GM18907 (cell line): ENCODE measurements at regions not wholly inside any gene's neighbourhood (a gene's known extent, or its start where the extent isn't known, plus 50 kb on each side); places are given as distances from the start of the nearest gene placed in this dataset.

Source experiments
- ATAC-seq: cut with Tn5 transposase; IDR thresholded peaks from one replicate; pipeline ENCODE4 v1.9.1; 2021; ENCODE audit warnings: mild to moderate bottlenecking, moderate library complexity; ENCODE audit not compliant: unreplicated experiment

DNA sequence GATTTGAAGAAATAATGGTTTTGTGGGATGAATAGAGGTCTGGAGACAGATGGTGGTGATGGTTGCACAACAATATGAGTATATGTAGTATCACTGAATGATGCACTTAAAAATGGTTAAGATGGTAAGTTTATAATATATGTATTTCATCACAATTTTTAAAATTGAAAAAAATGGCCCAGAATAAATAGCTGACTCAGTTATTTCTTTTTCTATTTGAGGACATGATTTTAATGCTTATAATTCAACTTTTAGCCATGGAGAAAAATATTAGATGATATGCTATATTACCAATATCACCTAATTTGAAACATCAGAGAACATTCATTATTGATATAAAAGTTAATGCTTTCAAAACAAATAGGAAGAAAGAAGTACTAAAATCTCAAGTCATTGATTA is 339.8 kb upstream of the LINC00305 start:
- no peak for ATAC-seq

- ATAC-seq, result no peak
Measured at GRCh38 chr18:64474773-64475172, 325.9 kb upstream of the LINC00305 start.

GRCh38 chr18:64474255-64474654 is 325.4 kb upstream of the LINC00305 start:
- no peak for ATAC-seq

DNA sequence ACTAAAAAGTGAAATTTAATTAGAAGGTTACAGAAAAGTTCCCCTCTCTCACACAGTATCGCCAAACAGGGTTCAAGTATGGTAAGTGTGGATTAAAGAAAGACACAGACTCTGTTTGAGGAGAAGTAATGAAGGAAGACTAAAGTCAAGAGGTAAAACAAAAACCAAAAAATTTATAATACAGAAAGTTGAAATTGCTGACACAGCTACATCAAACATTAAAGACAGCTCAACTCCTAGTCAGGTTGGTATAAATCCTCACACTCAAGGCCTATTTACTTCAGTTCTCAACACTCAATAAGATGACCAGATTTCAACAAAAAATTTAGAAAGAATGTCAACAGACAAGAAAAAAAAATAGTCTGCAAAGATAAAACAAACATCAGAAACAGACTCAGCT is 300.5 kb upstream of the LINC00305 start:
- no peak for ATAC-seq

DNA sequence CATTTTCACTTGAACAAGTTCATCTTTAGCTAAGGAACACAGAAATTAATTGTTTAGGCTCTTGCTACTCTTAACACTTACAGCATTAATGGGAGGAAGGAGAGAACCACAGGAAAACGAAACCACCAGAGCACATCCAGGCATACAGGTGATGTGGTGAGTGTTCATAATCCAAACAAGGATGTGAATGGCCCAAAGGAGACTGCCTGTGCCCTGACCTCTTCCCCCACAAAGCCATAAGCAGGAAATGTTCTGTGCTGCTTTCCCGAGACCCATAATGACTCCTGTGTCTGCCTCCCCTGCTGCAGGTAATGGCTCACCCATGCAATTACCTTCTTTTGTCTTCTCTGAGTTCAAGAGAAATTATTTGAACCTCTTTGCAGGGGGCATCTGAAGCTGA is 295.9 kb upstream of the LINC00305 start:
- no peak for ATAC-seq

DNA sequence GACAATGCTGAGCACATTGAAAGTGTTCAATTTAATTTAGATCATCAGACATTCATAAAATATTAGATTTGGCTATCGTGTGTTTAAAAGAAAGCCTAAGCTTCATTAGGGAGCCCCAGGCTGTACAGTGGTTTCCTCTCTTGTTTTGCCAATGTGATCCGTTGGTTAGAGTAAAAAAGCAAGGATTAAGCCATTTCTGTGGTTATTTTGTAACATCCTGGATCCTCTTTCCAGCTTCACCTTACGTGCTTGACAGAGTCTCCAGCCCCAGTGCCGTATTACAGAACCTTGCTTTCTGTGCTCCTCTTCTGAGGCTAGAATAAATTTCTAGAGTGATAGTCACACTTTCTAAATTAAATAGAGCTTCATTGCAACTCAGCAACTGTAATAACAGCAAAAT is 289.3 kb upstream of the LINC00305 start:
- ATAC-seq, result no peak

GRCh38 chr18:64436111-64436510 is 287.2 kb upstream of the LINC00305 start:
- no peak for ATAC-seq

DNA sequence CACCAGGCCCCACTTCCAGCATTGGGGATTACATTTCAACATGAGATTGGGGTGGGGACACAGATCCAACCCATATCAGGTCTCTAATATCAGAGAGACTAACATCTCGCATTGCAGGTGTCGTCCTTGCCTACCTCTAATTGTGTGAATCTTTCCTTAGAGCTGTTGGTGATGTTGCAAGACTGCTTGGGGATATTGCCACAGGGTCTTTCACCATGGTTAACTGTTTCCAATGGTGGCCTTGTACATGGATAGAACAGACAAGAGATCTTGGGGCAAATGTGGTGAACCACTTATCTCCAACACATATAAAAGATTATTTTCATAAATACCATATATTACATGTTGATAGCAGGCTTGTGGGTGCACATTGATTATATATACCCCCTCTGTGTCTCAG is 270.3 kb upstream of the LINC00305 start:
- no peak for ATAC-seq

DNA sequence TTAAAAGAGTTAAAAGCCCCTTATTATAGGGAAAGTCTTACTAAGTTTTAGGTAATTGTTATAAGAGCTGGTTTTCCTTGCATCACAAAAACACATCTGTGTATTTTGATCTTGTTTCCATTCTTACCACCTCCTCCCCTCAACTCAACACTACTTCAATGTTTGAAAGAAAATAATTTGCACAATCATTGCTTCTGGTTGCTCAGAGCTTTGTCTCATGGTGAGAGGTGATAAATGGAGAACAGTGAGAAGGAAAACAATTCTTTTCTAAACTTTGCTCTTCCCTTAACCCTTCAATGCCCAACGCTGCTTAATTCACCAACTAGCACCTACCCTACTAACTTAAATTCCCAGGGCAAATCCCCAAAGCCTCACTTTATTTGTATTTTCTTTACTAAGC is 268.1 kb upstream of the LINC00305 start:
- ATAC-seq, result no peak

- ATAC-seq, result no peak
Measured at GRCh38 chr18:64415218-64415617, 266.3 kb upstream of the LINC00305 start.

DNA sequence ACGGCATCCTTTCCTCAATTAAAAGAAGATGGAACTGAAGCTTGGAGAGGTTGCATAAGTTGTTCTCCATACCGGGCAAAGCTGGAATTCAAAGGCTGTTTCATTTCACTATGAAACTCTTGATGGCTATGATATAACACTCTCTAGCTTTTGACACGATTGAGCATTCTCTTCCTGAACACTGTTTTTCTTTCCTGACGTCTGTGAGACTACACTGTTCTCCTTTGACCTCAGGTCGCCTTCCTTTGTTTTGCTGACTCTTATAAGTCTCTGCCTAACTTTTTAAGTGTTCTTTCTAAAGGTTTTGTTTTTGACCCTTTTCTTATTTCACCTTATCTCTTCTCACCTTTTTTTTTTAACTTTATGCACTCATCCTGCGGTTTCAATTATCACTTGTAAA is 261.8 kb upstream of the LINC00305 start:
- ATAC-seq, result no peak

DNA sequence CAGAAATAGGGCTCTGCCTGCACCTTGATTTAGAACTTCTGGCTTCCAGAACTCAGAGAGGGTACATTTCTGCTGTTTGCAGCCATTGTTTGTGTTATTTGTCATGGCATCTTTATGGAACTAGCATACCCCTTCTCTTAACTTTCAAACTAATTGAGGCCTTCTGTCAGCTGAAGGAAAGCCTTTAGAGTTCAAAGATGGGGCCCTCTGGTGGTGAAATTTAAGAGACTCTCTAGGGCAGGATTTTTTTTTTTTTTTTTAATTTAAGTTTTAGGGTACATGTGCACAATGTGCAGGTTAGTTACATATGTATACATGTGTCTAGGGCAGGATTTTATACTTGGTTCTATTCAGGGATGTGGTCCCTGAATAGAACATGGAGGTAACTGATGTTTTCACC is 260.6 kb upstream of the LINC00305 start:
- peak; percentile 57 for ATAC-seq

GRCh38 chr18:64407606-64408005 is 258.7 kb upstream of the LINC00305 start:
- ATAC-seq, result no peak

GRCh38 chr18:64405161-64405560 is 256.3 kb upstream of the LINC00305 start:
- no peak for ATAC-seq

DNA sequence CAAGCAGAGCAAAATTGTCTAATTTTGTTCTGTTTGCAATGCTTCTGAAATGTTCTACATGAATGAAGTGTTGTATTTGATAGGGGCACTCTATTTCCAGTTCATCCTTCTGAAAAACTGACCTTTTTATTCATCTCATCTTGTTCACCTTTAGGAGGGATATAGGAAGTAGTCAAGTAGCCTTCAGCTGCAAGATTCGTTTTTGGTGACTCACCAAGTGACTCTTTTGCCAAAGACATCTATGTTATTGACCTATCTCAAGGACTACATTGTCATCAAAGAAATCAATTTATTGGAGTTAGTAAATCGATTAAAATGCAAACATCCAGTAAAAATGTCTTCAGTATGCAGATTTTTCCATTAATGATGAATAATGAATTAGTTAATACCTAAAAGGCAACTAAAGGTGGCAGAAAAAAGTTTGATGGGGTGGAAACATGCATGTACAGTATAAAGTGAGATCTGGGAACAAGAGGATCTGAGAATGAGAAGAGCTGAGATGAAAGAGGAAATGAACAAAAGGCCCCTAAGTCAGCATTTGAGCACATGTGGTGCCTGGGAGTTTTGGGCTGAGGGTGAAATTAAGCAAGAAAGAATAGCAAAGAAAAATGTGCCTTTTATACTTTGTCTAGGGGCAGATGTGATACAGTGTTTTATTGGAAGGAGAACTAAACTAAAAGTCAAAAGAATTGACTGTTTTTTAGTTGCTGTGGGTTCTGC is 255.1 kb upstream of the LINC00305 start:
- no peak for ATAC-seq

GRCh38 chr18:64402636-64403035 is 253.7 kb upstream of the LINC00305 start:
- no peak for ATAC-seq

GRCh38 chr18:64401268-64402060 is 252.6 kb upstream of the LINC00305 start:
- no peak for ATAC-seq

GRCh38 chr18:64399566-64399965 is 250.7 kb upstream of the LINC00305 start:
- ATAC-seq, result no peak

DNA sequence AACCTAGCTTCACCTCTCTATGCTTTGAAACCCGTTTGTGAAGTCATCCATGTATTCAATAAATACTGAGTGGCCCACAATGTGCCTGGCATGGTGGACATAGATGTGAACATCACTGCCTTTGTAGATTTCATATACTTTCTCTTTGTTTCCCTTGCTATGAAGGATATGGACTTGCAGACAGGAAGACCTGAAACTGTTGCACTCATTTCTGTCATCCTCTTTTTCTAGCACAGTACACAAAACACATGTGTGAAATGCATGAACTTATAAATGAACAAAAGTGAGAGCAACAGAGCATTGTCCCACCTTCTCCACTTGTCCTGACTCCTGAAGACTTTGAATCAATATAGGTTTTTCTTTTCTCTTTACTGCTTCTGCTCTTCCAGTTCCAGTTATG is 249.4 kb upstream of the LINC00305 start:
- ATAC-seq, result no peak

- no peak for ATAC-seq
Measured at GRCh38 chr18:64392202-64392601, 243.3 kb upstream of the LINC00305 start.

DNA sequence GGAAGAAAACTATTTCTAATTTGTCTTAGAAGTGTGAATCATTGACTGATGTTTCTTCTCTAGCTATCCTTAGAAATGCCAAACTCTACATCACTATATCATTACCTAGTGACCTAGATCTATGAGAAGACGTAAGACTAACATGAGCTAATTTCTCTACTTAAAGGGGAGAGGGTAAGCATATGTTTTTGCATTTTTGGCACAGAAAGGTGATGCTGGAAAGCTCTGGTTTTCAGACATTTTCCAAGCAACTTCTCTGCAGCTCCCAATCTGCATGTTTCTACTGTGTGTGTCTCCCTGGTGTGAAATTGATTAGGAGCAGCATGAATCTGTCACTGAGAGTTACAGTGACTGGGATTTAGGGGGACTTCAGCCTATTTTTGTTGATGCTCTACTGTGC is 235.2 kb upstream of the LINC00305 start:
- no peak for ATAC-seq

GRCh38 chr18:64380117-64380516 is 231.2 kb upstream of the LINC00305 start:
- ATAC-seq, result peak; percentile 97
